IPS DF 6.9 (cell line): ENCODE measurements at regions not wholly inside any gene's neighbourhood (a gene's known extent, or its start where the extent isn't known, plus 50 kb on each side); places are given as distances from the start of the nearest gene placed in this dataset.

Source experiments
- DNase-seq: peaks from one replicate; pipeline ENCODE4 v3.0.0-alpha.2; 2013; ENCODE audit warnings: low read depth, low spot score
- H3K27ac ChIP-seq: one replicate; pipeline ENCODE4 v1.5.1; 2013; ENCODE audit warnings: low read length, control low read depth
- H3K27me3 ChIP-seq: 2 replicates; pipeline ENCODE4 v1.6.1; 2013; ENCODE audit warnings: mild to moderate bottlenecking, low read length; ENCODE audit not compliant: control insufficient read depth, insufficient read depth
- H3K36me3 ChIP-seq: 2 replicates; pipeline ENCODE4 v1.6.1; 2013; ENCODE audit warnings: low read length; ENCODE audit not compliant: control insufficient read depth, insufficient read depth
- H3K4me1 ChIP-seq: 2 replicates; pipeline ENCODE4 v1.6.1; 2013; ENCODE audit warnings: low read length; ENCODE audit not compliant: control insufficient read depth, insufficient read depth
- H3K4me3 ChIP-seq: 2 replicates; pipeline ENCODE4 v1.5.1; 2013; ENCODE audit warnings: mild to moderate bottlenecking, low read length
- H3K9me3 ChIP-seq: 2 replicates; pipeline ENCODE4 v1.6.1; 2013; ENCODE audit warnings: low read length, inconsistent platforms; ENCODE audit not compliant: control insufficient read depth, insufficient read depth
- WGBS: extraction: QIAGEN DNeasy Blood & Tissue Kit; methylation state at CpG from one replicate; pipeline ENCODE4 v1.1.7; 2013; ENCODE audit warnings: mixed read lengths, missing lambda C conversion rate; ENCODE audit not compliant: insufficient read length, insufficient coverage; 5-methylcytosine and 5-hydroxymethylcytosine counted together

DNA sequence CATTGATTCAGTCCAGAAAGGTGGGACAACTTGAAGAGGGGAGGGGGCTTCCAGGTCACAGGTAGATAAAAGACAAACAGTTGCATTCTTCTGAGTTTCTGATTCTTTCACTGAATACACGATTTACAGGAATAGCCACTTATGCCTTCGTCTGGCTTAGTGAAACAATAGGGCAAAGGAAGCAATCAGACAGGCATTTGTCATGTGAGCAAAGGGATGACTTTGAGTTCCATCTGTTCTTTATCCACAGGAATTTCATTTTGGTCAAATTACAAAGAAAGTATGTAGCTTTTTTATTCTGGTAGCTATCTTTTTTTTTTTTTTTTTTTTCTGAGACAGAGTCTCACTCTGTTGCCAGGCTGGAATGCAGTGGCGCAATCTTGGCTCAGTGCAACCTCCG, 202.5 kb downstream of the TTLL7 start:
- DNase-seq = no peak
- WGBS = no CpG with 5 or more reads among the region's 4 CpGs
- no peaks in the 10 kb centered on the region for H3K36me3 ChIP-seq
- H3K4me1 ChIP-seq = no peaks in the 10 kb centered on the region
- no peak overlapping the region for H3K4me3 ChIP-seq
- no peak overlapping the region for H3K27ac ChIP-seq
- H3K9me3 ChIP-seq = no peaks in the 10 kb centered on the region
- H3K27me3 ChIP-seq = no peaks in the 10 kb centered on the region

DNA sequence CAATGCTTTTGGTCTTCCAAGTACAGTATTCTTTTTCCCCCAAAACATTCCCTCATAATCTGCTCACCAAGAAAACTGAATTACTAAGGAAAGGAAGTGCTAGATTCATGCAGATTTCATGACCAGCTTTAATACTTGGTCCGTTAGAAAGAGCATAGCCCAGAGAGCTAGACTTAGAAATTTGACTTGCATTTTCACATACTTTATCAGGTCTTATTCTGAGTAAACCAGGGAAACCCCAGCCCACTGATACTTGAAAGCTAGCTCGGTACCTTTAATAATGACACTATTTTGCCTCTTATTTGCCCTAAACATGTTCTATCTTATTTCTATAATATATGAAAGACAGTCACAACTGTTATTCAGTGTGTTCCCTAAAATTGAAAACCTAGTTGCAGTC, 204.5 kb downstream of the TTLL7 start:
- H3K27ac ChIP-seq = no peak overlapping the region
- H3K9me3 ChIP-seq = no peaks in the 10 kb centered on the region
- no peak overlapping the region for H3K4me3 ChIP-seq
- no peak for DNase-seq
- no peaks in the 10 kb centered on the region for H3K36me3 ChIP-seq
- no peaks in the 10 kb centered on the region for H3K27me3 ChIP-seq
- H3K4me1 ChIP-seq = no peaks in the 10 kb centered on the region
- WGBS = no CpG with 5 or more reads among the region's 2 CpGs

DNA sequence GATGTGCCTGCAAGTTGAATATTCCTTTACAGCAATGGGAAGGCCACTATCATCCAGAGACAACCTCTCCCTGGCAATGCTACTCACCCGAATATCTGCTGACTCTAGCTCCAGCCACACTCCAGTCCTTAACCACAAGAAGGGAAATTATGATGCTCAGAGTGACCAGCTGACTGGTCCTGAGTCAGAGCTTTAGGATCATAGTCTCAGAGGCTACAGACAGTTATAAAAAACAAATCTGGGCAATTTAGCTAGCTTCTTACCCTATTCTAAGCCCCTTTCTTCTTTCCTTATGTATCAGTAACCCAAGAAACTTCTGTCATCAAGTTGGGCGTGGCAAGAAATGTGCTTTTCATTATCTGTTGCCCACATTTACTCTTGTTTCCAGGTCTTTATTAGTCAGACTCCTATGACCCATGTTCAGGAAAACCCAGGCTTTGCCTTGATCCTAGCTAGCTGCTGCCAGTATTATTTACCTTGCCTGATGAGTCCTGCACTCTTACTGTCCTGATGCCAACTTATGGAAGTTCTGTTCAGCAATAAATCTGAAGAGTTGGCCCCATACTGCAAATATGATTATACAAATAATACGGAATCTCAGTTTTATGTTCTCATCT, 207.0 kb downstream of the TTLL7 start:
- no peak overlapping the region for H3K4me3 ChIP-seq
- no peak for DNase-seq
- no peaks in the 10 kb centered on the region for H3K9me3 ChIP-seq
- H3K27me3 ChIP-seq = no peaks in the 10 kb centered on the region
- no peaks in the 10 kb centered on the region for H3K36me3 ChIP-seq
- WGBS = no CpG with 5 or more reads among the region's 3 CpGs
- no peak overlapping the region for H3K27ac ChIP-seq
- H3K4me1 ChIP-seq = no peaks in the 10 kb centered on the region; the same call in 1 of the 2 replicates

DNA sequence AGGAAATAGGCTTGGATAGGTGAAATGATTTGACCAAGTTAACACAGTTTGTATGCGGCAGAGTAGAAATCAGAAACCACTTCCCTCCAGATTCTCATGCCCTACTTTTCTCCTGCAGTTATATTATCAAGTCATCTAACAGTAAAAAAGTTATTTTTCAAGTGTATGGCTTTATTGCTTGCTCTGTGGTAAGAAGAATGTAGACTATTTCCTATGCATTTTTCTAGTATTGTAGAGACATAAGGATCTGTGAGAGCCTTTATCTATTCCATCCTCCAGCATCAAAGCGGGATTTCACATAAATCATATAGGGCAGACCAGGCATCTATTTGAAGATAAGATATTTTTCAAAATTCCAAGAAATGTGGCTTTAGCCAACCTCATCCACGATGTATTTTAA, 208.5 kb downstream of the TTLL7 start:
- H3K4me3 ChIP-seq = no peak overlapping the region
- no peak overlapping the region for H3K27ac ChIP-seq
- no CpG with 5 or more reads among the region's 3 CpGs for WGBS
- DNase-seq = no peak
- H3K4me1 ChIP-seq = no peaks in the 10 kb centered on the region; the same call in 1 of the 2 replicates
- no peaks in the 10 kb centered on the region for H3K36me3 ChIP-seq
- H3K9me3 ChIP-seq = no peaks in the 10 kb centered on the region
- H3K27me3 ChIP-seq = no peaks in the 10 kb centered on the region

DNA sequence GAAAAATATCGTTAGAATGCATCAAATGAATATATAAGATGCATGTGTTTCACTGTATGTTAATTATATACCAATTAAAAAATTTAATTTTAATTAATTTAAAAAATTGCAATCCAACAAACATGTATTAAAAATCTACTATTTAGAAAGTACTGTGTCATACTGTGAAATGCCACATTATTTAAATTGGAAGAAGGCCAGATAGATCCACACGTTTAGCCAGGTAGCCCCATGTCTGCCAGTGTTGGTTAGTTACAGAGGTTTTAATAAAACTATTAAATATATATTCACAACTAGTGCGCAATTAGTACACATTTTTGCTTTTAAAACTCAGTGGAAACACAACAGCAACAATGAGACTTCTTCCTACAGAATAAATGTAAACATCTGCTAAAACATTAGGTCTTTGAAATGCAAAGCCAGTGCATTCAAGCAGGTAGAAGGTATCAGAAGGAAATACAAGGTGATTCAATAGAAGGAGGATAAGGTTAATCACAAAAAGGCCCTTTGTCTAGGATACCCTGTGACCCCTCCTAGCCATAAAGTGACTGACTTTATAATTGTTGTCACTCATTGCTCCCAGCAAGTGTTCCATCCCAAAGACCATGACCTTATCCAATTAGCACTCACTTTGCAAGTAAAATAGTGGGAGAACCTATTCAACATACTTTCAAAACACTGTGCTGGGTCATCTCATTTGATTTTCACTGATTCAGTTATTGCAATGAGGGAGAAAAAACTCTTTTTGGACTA, 211.5 kb downstream of the TTLL7 start:
- Histone ChIP-seq H3K27ac (no peak overlapping the region), H3K36me3 (no peaks in the 10 kb centered on the region), H3K4me1 (no peaks in the 10 kb centered on the region; the same call in 1 of the 2 replicates), H3K4me3 (no peak overlapping the region), H3K27me3 (no peaks in the 10 kb centered on the region), H3K9me3 (no peaks in the 10 kb centered on the region)
- 100% methylated on average over 1 of the region's 3 CpGs for WGBS
- no peak for DNase-seq

DNA sequence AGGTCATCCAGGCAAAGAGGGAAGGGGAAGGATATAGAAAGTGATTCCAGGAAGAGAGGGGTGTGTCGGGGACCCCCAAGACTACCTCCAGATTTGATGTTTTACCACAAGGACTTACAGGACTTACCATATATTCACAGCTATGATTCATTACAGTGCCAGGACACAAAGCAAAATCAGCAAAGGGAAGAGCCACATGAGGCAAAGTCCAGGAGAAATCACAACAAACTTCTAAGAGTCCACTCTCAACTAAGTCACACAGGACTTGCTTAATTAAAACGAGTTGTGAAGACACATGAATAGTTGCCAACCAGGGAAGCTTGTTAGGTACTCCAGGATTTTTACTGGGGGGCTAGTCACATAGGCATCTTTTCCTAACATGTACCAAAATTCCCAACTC, 217.3 kb downstream of the TTLL7 start:
- DNase-seq = no peak
- Histone ChIP-seq H3K4me1 (no peaks in the 10 kb centered on the region), H3K27ac (no peak overlapping the region), H3K4me3 (no peak overlapping the region), H3K9me3 (no peaks in the 10 kb centered on the region), H3K27me3 (no peaks in the 10 kb centered on the region), H3K36me3 (no peaks in the 10 kb centered on the region)
- WGBS = no CpG with 5 or more reads among the region's 2 CpGs

DNA sequence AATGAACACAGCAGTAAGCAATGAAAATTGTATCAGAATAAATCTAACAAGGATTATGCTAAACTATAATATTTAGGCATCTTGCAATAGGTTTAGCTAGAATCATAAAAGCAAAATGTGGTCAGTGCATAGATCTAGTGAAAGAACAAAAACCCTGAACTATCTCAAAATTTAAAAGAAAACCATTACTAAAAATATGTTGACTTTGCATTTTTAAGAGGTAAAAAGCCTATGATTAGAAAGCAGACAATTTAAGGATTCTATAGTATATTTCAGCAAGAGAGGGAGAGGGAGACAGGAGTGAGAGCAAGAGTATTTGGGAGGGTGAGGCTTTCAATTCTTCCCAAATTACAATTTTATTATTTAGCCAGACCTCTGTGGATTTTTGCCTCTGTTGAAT, 219.4 kb downstream of the TTLL7 start:
- H3K36me3 ChIP-seq = no peaks in the 10 kb centered on the region
- no peak overlapping the region for H3K4me3 ChIP-seq
- no peak overlapping the region for H3K27ac ChIP-seq
- DNase-seq = no peak
- no peaks in the 10 kb centered on the region for H3K4me1 ChIP-seq
- no peaks in the 10 kb centered on the region for H3K27me3 ChIP-seq
- no peaks in the 10 kb centered on the region for H3K9me3 ChIP-seq

DNA sequence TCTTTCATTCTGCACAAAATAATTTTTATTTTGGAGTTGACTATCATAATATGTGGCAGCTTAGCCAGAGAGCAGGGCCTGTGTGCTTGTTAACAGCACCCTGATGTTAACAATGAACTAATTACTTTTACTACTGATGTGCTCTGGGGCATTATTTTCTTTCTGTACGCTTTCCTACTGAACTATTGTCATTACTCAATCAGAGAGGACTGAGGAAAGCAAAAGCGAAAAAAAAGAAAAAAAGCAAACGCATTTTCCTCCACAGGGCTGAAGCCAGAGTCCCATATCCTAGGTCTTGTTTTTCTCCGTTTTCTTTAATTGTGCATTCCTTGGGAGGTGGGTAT, 221.2 kb downstream of the TTLL7 start:
- Histone ChIP-seq H3K9me3 (no peaks in the 10 kb centered on the region), H3K4me3 (no peak overlapping the region), H3K27me3 (no peaks in the 10 kb centered on the region), H3K36me3 (no peaks in the 10 kb centered on the region), H3K4me1 (no peaks in the 10 kb centered on the region), H3K27ac (no peak overlapping the region)
- WGBS = no CpG with 5 or more reads among the region's 4 CpGs
- no peak for DNase-seq

DNA sequence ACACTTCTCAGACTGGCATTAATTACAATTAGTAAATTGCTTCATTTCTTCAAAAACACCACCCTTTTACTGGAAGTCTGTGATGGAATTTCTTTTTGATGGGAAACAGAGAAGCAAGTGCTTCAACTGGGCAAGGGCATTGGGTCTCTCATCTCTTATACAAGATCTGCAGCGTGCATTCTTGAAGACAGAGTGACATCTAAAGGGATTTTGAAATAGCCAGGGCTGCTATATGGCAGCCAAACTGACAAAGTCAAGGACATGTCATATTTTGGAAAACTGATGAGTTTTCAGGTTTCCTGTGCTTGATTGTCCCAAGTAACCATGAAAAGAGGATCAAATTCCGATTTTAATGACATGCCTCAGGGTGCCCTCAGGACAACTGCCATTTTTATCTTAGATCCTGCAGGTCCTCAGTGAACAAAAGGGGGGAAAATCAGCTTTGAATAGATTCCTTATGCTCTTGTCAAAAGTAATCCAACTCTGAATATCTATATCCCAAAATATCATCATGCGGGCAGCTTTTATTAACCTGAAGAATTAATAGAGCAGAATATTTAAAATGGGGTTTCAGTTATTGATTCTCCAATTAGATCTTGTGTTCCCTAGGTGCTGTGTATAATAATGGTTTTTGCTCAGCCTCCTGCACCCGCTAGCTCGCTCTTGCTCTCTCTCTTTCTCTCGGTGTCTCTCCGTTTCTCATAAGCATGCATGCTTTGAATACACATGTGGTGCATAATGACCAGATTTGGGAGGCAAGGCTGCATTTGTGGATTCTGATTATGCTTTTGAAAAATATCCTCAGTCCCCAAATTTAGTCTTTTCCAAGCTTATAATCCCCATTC, 221.8 kb downstream of the TTLL7 start:
- Histone ChIP-seq H3K36me3 (no peaks in the 10 kb centered on the region), H3K4me3 (no peak overlapping the region), H3K27me3 (no peaks in the 10 kb centered on the region), H3K4me1 (no peaks in the 10 kb centered on the region), H3K9me3 (no peaks in the 10 kb centered on the region), H3K27ac (no peak overlapping the region)
- no peak for DNase-seq
- WGBS = no CpG with 5 or more reads among the region's 7 CpGs

DNA sequence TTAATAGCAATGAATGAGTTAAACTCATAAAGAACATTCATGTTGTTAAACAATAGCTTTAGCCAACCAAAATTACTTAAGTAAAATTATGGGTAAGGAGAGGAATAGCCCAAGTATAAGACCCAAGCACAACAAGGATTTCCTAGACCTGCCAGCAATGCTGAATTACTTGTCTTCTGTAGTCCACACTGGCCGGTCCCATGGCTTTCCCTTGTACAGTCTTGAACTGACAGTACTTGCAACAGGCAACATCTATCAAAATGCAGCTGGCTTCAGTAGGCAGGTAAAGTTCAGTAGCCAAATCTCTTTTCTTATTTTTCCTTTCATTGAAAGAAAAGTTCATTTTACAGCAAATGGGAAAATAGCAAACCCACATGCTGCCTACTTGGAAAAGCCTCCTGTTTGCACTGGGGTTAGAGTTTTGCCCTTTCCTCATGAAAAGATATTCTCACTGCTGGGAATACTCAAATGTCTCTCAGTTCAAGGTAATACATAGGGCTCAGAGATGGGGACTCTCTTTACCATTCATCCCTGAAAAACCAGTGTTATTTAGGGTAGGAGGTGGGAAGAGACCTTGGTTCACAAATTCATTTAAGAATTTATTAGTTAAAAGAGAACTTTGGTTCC, 222.8 kb downstream of the TTLL7 start:
- no peak for DNase-seq
- Histone ChIP-seq H3K27me3 (no peaks in the 10 kb centered on the region), H3K9me3 (no peaks in the 10 kb centered on the region), H3K27ac (no peak overlapping the region), H3K4me1 (no peaks in the 10 kb centered on the region), H3K36me3 (no peaks in the 10 kb centered on the region), H3K4me3 (no peak overlapping the region)
- no CpG with 5 or more reads among the region's 1 CpG for WGBS
